GM12878 (cell line): ENCODE measurements at regions not wholly inside any gene's neighbourhood (a gene's known extent, or its start where the extent isn't known, plus 50 kb on each side); places are given as distances from the start of the nearest gene placed in this dataset.

Experiments
- ATAC-seq: fragments of 200-7000 bp; cut with Tn5 transposase; 3 replicates; pipeline ENCODE4 v1.9.1; 2020; ENCODE audit warnings: mild to moderate bottlenecking, moderate library complexity
- BruUV-seq: library from RNA; stranded (reverse); fragments of 400-500 nt; replicated peaks from 2 replicates; lab custom pipeline; 2021; lab: Mats Ljungman, UMichigan
- CTCF ChIA-PET: fragments of 300-600 bp; sonication (Branson Sonifier 250); formaldehyde crosslinking; extraction: SDS; loops from one replicate; lab custom pipeline; 2021; ENCODE audit warnings: inconsistent platforms; lab: Yijun Ruan, JAX
- POLR2A ChIA-PET: fragments of 350-600 bp; formaldehyde crosslinking; extraction: SDS; loops from one replicate; lab custom pipeline; 2021; ENCODE audit warnings: inconsistent platforms; lab: Charles Lee
- RAD21 ChIA-PET: fragments of 300-600 bp; sonication (Branson Sonifier 250); formaldehyde crosslinking; loops from one replicate; lab custom pipeline; 2023; ENCODE audit warnings: antibody characterized with exemption; ENCODE audit not compliant: unreplicated experiment; lab: Charles Lee
- SMC1A ChIA-PET: fragments of 300-600 bp; sonication (Branson Sonifier 250); formaldehyde crosslinking; loops from one replicate; lab custom pipeline; 2023; ENCODE audit not compliant: unreplicated experiment, uncharacterized antibody; lab: Charles Lee
- DNase-seq: peaks from one replicate; pipeline ENCODE4 v3.0.0-alpha.2; 2011; ENCODE audit warnings: low read depth, low spot score
- FAIRE-seq: peaks from 3 replicates; lab custom pipeline; 2011; peaks lifted over from hg19 to GRCh38; lab: Jason Lieb, UNC
- H2AFZ ChIP-seq: 2 replicates; pipeline ENCODE4 v1.6.0; 2011; ENCODE audit warnings: low read depth, low read length, control low read depth; ENCODE audit not compliant: control insufficient read depth
- H3K27ac ChIP-seq: 2 replicates; pipeline ENCODE4 v1.5.1; 2011; ENCODE audit warnings: control low read depth; ENCODE audit not compliant: control insufficient read depth, insufficient read depth
- H3K27me3 ChIP-seq, 2 experiments: replicated peaks in 1 of 2; 2 replicates each; pipeline versions ENCODE4 v1.6.0 to v1.6.1; 2011; ENCODE audit warnings: low read length in 1 of 2; ENCODE audit not compliant: control insufficient read depth in 2 of 2, insufficient read depth in 2 of 2
- H3K36me3 ChIP-seq, 2 experiments: 2 replicates each; pipeline ENCODE4 v1.5.1; 2011; ENCODE audit warnings: low read length in 1 of 2; ENCODE audit not compliant: control insufficient read depth in 2 of 2, insufficient read depth in 2 of 2
- H3K4me1 ChIP-seq: 2 replicates; pipeline ENCODE4 v1.6.1; 2011; ENCODE audit warnings: mild to moderate bottlenecking, low read length, moderate library complexity, mixed read lengths; ENCODE audit not compliant: control insufficient read depth, insufficient read depth
- H3K4me2 ChIP-seq: 2 replicates; pipeline ENCODE4 v1.6.0; 2011; ENCODE audit warnings: control low read depth; ENCODE audit not compliant: control insufficient read depth, insufficient read depth
- H3K4me3 ChIP-seq: fragments of 200-600 bp; sonication (generic); 2 replicates; pipeline ENCODE4 v1.5.1; 2016
- H3K79me2 ChIP-seq: 2 replicates; pipeline ENCODE4 v1.6.0; 2011; ENCODE audit warnings: low read length; ENCODE audit not compliant: control insufficient read depth, insufficient read depth
- H3K9ac ChIP-seq: 2 replicates; pipeline ENCODE4 v1.8.0; 2011; ENCODE audit warnings: low read length, control low read depth, mixed read lengths; ENCODE audit not compliant: control insufficient read depth, insufficient read depth
- H3K9me3 ChIP-seq: replicated peaks from 3 replicates; pipeline ENCODE4 v1.5.1; 2011; ENCODE audit warnings: mild to moderate bottlenecking, low read length; ENCODE audit not compliant: control insufficient read depth, insufficient read depth
- H4K20me1 ChIP-seq: 2 replicates; pipeline ENCODE4 v1.6.0; 2011; ENCODE audit not compliant: control insufficient read depth, insufficient read depth
- BCL3 ChIP-seq: IDR thresholded peaks from 2 replicates; pipeline ENCODE4 v1.6.1; 2011; ENCODE audit warnings: borderline replicate concordance, low read depth, mild to moderate bottlenecking, moderate library complexity, low read length; ENCODE audit not compliant: insufficient read depth, poor library complexity, severe bottlenecking
- CHD4 ChIP-seq: fragments of 200-600 bp; sonication (generic); IDR thresholded peaks from 2 replicates; pipeline ENCODE4 v1.6.1; 2016; ENCODE audit warnings: mild to moderate bottlenecking
- CREM ChIP-seq: IDR thresholded peaks from 2 replicates; pipeline ENCODE4 v1.6.1; 2014; ENCODE audit warnings: antibody characterized with exemption, low read depth
- DPF2 ChIP-seq: fragments of 450-650 bp; IDR thresholded peaks from 2 replicates; pipeline ENCODE4 v1.6.1; 2017; ENCODE audit warnings: mild to moderate bottlenecking
- E2F4 ChIP-seq: IDR thresholded peaks from 2 replicates; pipeline ENCODE4 v1.6.1; 2012; ENCODE audit warnings: low read depth, low read length, improper control_type of control experiment
- FOXM1 ChIP-seq: IDR thresholded peaks from 2 replicates; pipeline ENCODE4 v1.6.1; 2012; ENCODE audit warnings: low read depth, mild to moderate bottlenecking, inconsistent platforms, low read length, moderate library complexity
- IRF5 ChIP-seq: fragments of 450-650 bp; IDR thresholded peaks from 2 replicates; pipeline ENCODE4 v1.6.1; 2017; ENCODE audit warnings: borderline replicate concordance
- KLF5 ChIP-seq: fragments of 450-650 bp; IDR thresholded peaks from 2 replicates; pipeline ENCODE4 v1.6.1; 2014; ENCODE audit warnings: mild to moderate bottlenecking; ENCODE audit not compliant: partially characterized antibody
- MEF2A ChIP-seq: IDR thresholded peaks from 2 replicates; pipeline ENCODE4 v1.6.1; 2011; ENCODE audit warnings: low read depth, mild to moderate bottlenecking, low read length, moderate library complexity; ENCODE audit not compliant: insufficient read depth
- NFIC ChIP-seq: IDR thresholded peaks from 2 replicates; pipeline ENCODE4 v1.6.1; 2012; ENCODE audit warnings: low read depth, mild to moderate bottlenecking, inconsistent platforms, low read length, moderate library complexity
- PML ChIP-seq: IDR thresholded peaks from 2 replicates; pipeline ENCODE4 v1.6.1; 2012; ENCODE audit warnings: low read length, inconsistent platforms
- SMARCA5 ChIP-seq: fragments of 450-650 bp; IDR thresholded peaks from 2 replicates; pipeline ENCODE4 v1.6.1; 2017; ENCODE audit warnings: mild to moderate bottlenecking
- SREBF2 ChIP-seq: IDR thresholded peaks from 2 replicates; pipeline ENCODE4 v1.6.1; 2012; ENCODE audit warnings: mild to moderate bottlenecking, low read length
- USF2 ChIP-seq: IDR thresholded peaks from 2 replicates; pipeline ENCODE4 v1.6.1; 2011; ENCODE audit warnings: low read depth, low read length, improper control_type of control experiment, borderline replicate concordance
- ZZZ3 ChIP-seq: IDR thresholded peaks from 2 replicates; pipeline ENCODE4 v1.6.1; 2011; ENCODE audit warnings: low read depth; ENCODE audit not compliant: control insufficient read depth, insufficient read length
- WGBS: methylation state at CpG from one replicate; pipeline ENCODE4 v1.1.6; 2016; ENCODE audit warnings: low lambda C conversion rate; ENCODE audit not compliant: insufficient replicate concordance, insufficient coverage; ENCODE audit errors: missing lambda C conversion rate; 5-methylcytosine and 5-hydroxymethylcytosine counted together
- in situ Hi-C: fragments of 300-500 bp; cut with MboI; formaldehyde crosslinking; loops from 9 replicates; pipeline ENCODE4 v1.14.3; 2018; ENCODE audit warnings: mixed read lengths
- intact Hi-C: fragments of 100-400 bp; cut with micrococcal nuclease; formaldehyde crosslinking; loops from one replicate; pipeline ENCODE4 v1.14.2; 2022; ENCODE audit not compliant: unreplicated experiment

- Histone ChIP-seq H3K4me3 (no peak overlapping the region), H3K36me3 (no peaks in the 10 kb centered on the region), H2AFZ (no peak overlapping the region), H3K9me3 (no peaks in the 10 kb centered on the region), H3K79me2 (no peaks in the 10 kb centered on the region), H3K27me3 (no peaks in the 10 kb centered on the region), H3K4me2 (no peak overlapping the region), H3K9ac (no peak overlapping the region), H3K4me1 (no peaks in the 10 kb centered on the region), H4K20me1 (no peaks in the 10 kb centered on the region), H3K27ac (no peak overlapping the region)
- SMC1A ChIA-PET: interaction anchor here (1.2 to 1.7 kb wide), 2 partner anchors 14 to 22 kb away, joined by 4 to 5 read pairs; no protein-coding TSS in a partner anchor
- CTCF ChIA-PET: interaction anchor here (0.7 kb wide), 1 partner anchor 17 kb away, joined by 3 read pairs; no protein-coding TSS in a partner anchor
- POLR2A ChIA-PET: no interaction called here
- TF ChIP-seq E2F4: no peak
- DNase-seq: no peak
- no peak for ATAC-seq
- WGBS: 70% methylated on average over 2 of the region's 2 CpGs
- BruUV-seq: no TSS peak
- in situ Hi-C loops (no loop called here), intact Hi-C loops (no loop called here)
- RAD21 ChIA-PET: no interaction called here
- no peak for FAIRE-seq
Measured at GRCh38 chr2:145652036-145652435, 1132.1 kb upstream of the ZEB2 start.

GRCh38 chr2:145650226-145650625, 1130.3 kb upstream of the ZEB2 start:
- ChIA-PET CTCF (interaction anchor here (0.6 to 1.0 kb wide), 2 partner anchors 15 to 16 kb away, joined by 3 read pairs; no protein-coding TSS in a partner anchor), RAD21 (no interaction called here), POLR2A (no interaction called here), SMC1A (no interaction called here)
- H3K4me3 ChIP-seq: no peak overlapping the region
- H3K27me3 ChIP-seq: no peaks in the 10 kb centered on the region
- H3K36me3 ChIP-seq: no peaks in the 10 kb centered on the region
- FAIRE-seq: no peak
- no peaks in the 10 kb centered on the region for H3K79me2 ChIP-seq
- H2AFZ ChIP-seq: no peak overlapping the region
- no TSS peak for BruUV-seq
- no peak overlapping the region for H3K27ac ChIP-seq
- H4K20me1 ChIP-seq: no peaks in the 10 kb centered on the region
- no peak overlapping the region for H3K4me2 ChIP-seq
- ATAC-seq: no peak
- H3K4me1 ChIP-seq: peaks cover 1% of the 10 kb centered on the region; the same call in 1 of the 2 replicates
- no peaks in the 10 kb centered on the region for H3K9me3 ChIP-seq
- DNase-seq: no peak
- H3K9ac ChIP-seq: no peak overlapping the region
- in situ Hi-C loops: no loop called here
- intact Hi-C loops: no loop called here
- TF ChIP-seq USF2 (no peak), MEF2A (no peak), SMARCA5 (no peak), PML (no peak), ZZZ3 (no peak), KLF5 (no peak), NFIC (no peak), IRF5 (no peak), SREBF2 (no peak), CHD4 (no peak), BCL3 (no peak), FOXM1 (no peak), DPF2 (no peak), CREM (no peak)
